Thoracic aorta (tissue), 2 donors: ENCODE measurements at regions not wholly inside any gene's neighbourhood (a gene's known extent, or its start where the extent isn't known, plus 50 kb on each side); places are given as distances from the start of the nearest gene placed in this dataset.
"Not testable (repeated sequence)": the region's sequence is repeated elsewhere in the genome, so short reads cannot be mapped to it uniquely, and the experiment has no call there.

Experiments
- ATAC-seq: fragments of 150-250 bp; one replicate; pipeline ENCODE4 v1.8.0; 2017; ENCODE audit warnings: low read depth; ENCODE audit not compliant: insufficient number of reproducible peaks, low FRiP score
- DNase-seq: peaks from one replicate; pipeline ENCODE4 v3.0.0-alpha.2; 2020; ENCODE audit warnings: low spot score
- H3K27ac ChIP-seq, 2 donors: fragments of 200-600 bp; sonication (generic); 1 replicate in 1 of 2; 2 replicates in 1 of 2; pipeline ENCODE4 v1.5.1; 2016; ENCODE audit warnings: mild to moderate bottlenecking in 2 of 2, moderate library complexity in 2 of 2
- H3K27me3 ChIP-seq: fragments of 200-600 bp; sonication (generic); replicated peaks from 2 replicates; pipeline ENCODE4 v1.6.0; 2016; ENCODE audit warnings: mild to moderate bottlenecking; ENCODE audit not compliant: insufficient read depth
- H3K36me3 ChIP-seq: fragments of 200-600 bp; sonication (generic); one replicate; pipeline ENCODE4 v1.5.1; 2016
- H3K4me1 ChIP-seq, 2 donors: fragments of 200-600 bp; sonication (generic); 1 replicate in 1 of 2; 2 replicates in 1 of 2; pipeline versions ENCODE4 v1.5.1 to v1.6.0; 2016; ENCODE audit warnings: low read depth in 2 of 2, mild to moderate bottlenecking in 1 of 2; ENCODE audit not compliant: control insufficient read depth in 1 of 2
- H3K4me3 ChIP-seq: fragments of 200-600 bp; sonication (generic); 2 replicates; pipeline ENCODE4 v1.5.1; 2016; ENCODE audit warnings: mild to moderate bottlenecking
- H3K9me3 ChIP-seq: fragments of 200-600 bp; sonication (generic); 2 replicates; pipeline ENCODE4 v1.5.1; 2016
- TF ChIP-seq, protein P1 (sequence below): fragments of 200-600 bp; sonication (generic); IDR thresholded peaks from one replicate; pipeline ENCODE4 v1.5.1; 2019; ENCODE audit warnings: antibody characterized with exemption

DNA sequence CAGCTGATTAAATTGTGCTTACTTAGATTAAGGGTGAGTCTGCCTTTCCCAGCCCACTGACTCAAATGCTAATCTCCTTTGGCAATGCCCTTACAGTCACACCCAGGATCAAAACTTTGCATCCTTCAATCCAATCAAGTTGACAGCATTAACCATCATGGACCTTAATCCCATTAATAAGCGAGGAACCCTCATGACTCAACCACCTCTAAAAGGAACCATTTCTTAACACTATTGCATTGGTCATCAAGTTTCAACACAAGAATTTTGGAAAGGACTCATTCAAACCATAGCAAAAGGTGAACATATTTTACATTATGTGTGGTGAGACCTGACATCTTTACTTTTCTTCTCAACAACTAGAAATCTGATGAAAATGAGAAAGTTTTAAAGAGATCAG lies 187.0 kb downstream of the OSR1 start:
- TF ChIP-seq, protein P1, sequence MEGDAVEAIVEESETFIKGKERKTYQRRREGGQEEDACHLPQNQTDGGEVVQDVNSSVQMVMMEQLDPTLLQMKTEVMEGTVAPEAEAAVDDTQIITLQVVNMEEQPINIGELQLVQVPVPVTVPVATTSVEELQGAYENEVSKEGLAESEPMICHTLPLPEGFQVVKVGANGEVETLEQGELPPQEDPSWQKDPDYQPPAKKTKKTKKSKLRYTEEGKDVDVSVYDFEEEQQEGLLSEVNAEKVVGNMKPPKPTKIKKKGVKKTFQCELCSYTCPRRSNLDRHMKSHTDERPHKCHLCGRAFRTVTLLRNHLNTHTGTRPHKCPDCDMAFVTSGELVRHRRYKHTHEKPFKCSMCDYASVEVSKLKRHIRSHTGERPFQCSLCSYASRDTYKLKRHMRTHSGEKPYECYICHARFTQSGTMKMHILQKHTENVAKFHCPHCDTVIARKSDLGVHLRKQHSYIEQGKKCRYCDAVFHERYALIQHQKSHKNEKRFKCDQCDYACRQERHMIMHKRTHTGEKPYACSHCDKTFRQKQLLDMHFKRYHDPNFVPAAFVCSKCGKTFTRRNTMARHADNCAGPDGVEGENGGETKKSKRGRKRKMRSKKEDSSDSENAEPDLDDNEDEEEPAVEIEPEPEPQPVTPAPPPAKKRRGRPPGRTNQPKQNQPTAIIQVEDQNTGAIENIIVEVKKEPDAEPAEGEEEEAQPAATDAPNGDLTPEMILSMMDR, result no peak
- Histone ChIP-seq H3K27me3 (no peaks in the 10 kb centered on the region), H3K4me1 (peaks cover 0 to 7% of the 10 kb centered on the region in 2 donors), H3K36me3 (no peaks in the 10 kb centered on the region), H3K4me3 (no peak overlapping the region), H3K27ac (no peak overlapping the region), H3K9me3 (no peaks in the 10 kb centered on the region)
- ATAC-seq (no peak), DNase-seq (no peak)

DNA sequence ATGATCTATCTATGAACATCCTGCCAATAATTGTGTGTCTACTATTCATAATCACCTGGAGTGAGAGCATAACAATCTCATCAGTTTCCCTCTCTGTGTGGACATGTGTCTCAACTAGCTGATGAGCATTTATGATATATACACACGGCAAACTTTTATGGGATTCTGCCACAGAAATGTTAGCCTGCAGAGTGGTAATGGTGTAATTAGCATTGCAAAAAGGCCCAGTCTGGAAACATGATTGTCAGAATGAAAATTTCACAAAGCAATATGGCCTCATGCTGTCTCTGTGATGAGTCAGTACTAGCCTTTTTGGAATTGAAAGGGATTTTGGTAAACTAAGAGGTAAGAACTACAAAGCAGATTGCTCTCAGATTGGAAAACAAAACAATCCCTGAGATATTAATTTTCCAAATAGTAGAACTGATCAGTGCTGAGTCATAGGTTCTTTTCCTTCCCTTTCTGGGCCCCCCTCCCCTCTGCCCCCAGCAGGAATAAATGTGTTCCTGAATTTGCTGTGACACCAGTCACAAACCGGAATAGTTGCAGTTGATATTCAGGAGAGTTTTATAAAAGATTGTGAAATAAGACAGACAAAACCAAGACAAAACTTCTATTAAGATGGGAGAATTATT lies 189.2 kb downstream of the OSR1 start:
- no peak for DNase-seq
- no peaks in the 10 kb centered on the region for H3K4me1 ChIP-seq
- no peaks in the 10 kb centered on the region for H3K36me3 ChIP-seq
- no peak for ATAC-seq
- H3K27ac ChIP-seq, result no peak overlapping the region
- TF ChIP-seq, protein P1, result no peak
- H3K9me3 ChIP-seq, result no peaks in the 10 kb centered on the region
- no peak overlapping the region for H3K4me3 ChIP-seq
- no peaks in the 10 kb centered on the region for H3K27me3 ChIP-seq

DNA sequence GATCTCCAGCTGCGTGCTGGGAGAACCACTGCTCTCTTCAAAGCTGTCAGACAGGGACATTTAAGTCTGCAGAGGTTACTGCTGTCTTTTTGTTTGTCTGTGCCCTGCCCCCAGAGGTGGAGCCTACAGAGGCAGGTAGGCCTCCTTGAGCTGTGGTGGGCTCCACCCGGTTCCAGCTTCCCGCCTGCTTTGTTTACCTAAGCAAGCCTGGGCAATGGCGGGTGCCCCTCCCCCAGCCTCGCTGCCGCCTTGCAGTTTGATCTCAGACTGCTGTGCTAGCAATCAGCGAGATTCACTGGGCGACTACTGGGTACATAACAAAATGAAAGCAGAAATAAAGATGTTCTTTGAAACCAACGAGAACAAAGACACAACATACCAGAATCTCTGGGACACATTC lies 194.3 kb downstream of the OSR1 start:
- not testable (repeated sequence) for H3K4me3 ChIP-seq, DNase-seq, H3K27ac ChIP-seq, ATAC-seq, H3K9me3 ChIP-seq, H3K4me1 ChIP-seq, H3K27me3 ChIP-seq, H3K36me3 ChIP-seq

DNA sequence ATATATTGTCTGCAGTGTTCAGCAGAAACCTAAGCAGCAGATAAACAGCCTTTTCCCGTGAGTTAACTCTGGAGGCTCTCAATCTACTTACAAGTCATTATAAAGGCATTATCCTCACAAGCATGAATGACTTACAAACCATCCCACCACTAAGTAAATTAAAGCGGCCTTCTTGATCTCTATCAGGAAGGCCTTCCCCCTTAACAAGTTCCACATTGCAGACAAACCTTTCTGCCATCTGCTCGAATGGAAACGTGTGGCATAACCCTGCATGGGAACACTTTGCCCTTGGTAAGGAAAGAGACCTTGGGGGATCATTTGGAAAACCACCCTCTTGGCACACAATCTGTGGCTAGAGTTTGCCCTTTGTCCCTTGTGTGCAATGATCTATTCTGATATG lies 199.5 kb downstream of the OSR1 start:
- Histone ChIP-seq H3K4me3 (no peak overlapping the region), H3K36me3 (no peaks in the 10 kb centered on the region), H3K27ac (no peak overlapping the region), H3K9me3 (no peaks in the 10 kb centered on the region), H3K4me1 (no peaks in the 10 kb centered on the region), H3K27me3 (no peaks in the 10 kb centered on the region)
- TF ChIP-seq, protein P1, result no peak
- DNase-seq, result no peak
- no peak for ATAC-seq

DNA sequence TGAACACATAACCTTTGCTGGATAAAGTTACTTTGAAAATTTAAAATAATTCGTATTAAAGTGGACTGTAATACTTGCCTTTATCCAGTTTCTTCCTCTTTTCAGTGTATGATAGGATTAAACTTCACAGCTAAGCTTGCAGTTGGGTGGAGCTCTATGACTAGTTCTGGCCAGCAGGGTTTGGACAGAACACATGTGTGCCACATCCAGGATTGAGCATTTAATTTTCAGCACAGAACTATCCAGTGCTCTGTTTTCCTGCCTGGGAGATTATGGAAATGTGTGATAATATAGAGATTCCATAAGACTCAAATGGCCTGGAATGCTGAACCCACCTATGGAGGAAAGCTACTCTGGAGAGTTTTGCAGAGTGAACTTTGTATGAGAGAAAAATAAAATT lies 200.2 kb downstream of the OSR1 start:
- no peak for ATAC-seq

More for the DNA sequence above, 200.2 kb downstream of the OSR1 start:
- TF ChIP-seq, protein P1, result no peak
- H3K27me3 ChIP-seq, result no peaks in the 10 kb centered on the region
- H3K4me3 ChIP-seq, result no peak overlapping the region
- H3K9me3 ChIP-seq, result no peaks in the 10 kb centered on the region
- no peaks in the 10 kb centered on the region for H3K4me1 ChIP-seq
- H3K36me3 ChIP-seq, result no peaks in the 10 kb centered on the region
- no peak for DNase-seq
- H3K27ac ChIP-seq, result no peak overlapping the region
